Thymus (tissue), 11 donors: ENCODE measurements at regions not wholly inside any gene's neighbourhood (a gene's known extent, or its start where the extent isn't known, plus 50 kb on each side); places are given as distances from the start of the nearest gene placed in this dataset.

Experiments
- DNase-seq, 9 donors: peaks; one replicate each; pipeline ENCODE4 v3.0.0-alpha.2; 2013; ENCODE audit warnings: low spot score in 9 of 9, low read depth in 6 of 9, missing footprints in 1 of 9
- H3K27ac ChIP-seq, 2 donors: one replicate each; pipeline ENCODE4 v1.5.1; 2013; ENCODE audit warnings: control low read depth in 1 of 2, low read depth in 1 of 2, low read length in 1 of 2, mild to moderate bottlenecking in 1 of 2, moderate library complexity in 1 of 2
- H3K27me3 ChIP-seq, 2 donors: one replicate each; pipeline ENCODE4 v1.5.1; 2013; ENCODE audit warnings: low read length in 1 of 2; ENCODE audit not compliant: control insufficient read depth in 2 of 2, insufficient read depth in 1 of 2
- H3K36me3 ChIP-seq, 2 donors: one replicate each; pipeline ENCODE4 v1.5.1; 2013; ENCODE audit warnings: low read length in 1 of 2, mild to moderate bottlenecking in 1 of 2, moderate library complexity in 1 of 2; ENCODE audit not compliant: control insufficient read depth in 2 of 2, insufficient read depth in 2 of 2
- H3K4me1 ChIP-seq, 2 donors: one replicate each; pipeline ENCODE4 v1.5.1; 2013; ENCODE audit warnings: low read length in 2 of 2; ENCODE audit not compliant: control insufficient read depth in 2 of 2, insufficient read depth in 2 of 2
- H3K4me3 ChIP-seq, 2 donors: one replicate each; pipeline ENCODE4 v1.5.1; 2013; ENCODE audit warnings: low read length in 2 of 2, control low read depth in 1 of 2, mild to moderate bottlenecking in 1 of 2
- H3K9me3 ChIP-seq, 2 donors: one replicate each; pipeline ENCODE4 v1.5.1; 2013; ENCODE audit warnings: low read length in 1 of 2, mild to moderate bottlenecking in 1 of 2; ENCODE audit not compliant: control insufficient read depth in 2 of 2, insufficient read depth in 1 of 2
- WGBS: extraction: QIAGEN DNeasy Blood & Tissue Kit; methylation state at CpG from one replicate; pipeline ENCODE4 v1.1.7; 2013; 5-methylcytosine and 5-hydroxymethylcytosine counted together
- donor health status: healthy.

GRCh38 chr6:98650941-98651340 lies 183.4 kb upstream of the POU3F2 start:
- Histone ChIP-seq H3K27me3 (no peaks in the 10 kb centered on the region), H3K9me3 (no peaks in the 10 kb centered on the region), H3K4me3 (no peak overlapping the region), H3K27ac (no peak overlapping the region), H3K4me1 (no peaks in the 10 kb centered on the region), H3K36me3 (no peaks in the 10 kb centered on the region)
- WGBS, result 67% methylated on average over 3 of the region's 3 CpGs
- DNase-seq, result no peak

- no peak overlapping the region for H3K4me3 ChIP-seq
- DNase-seq, result no peak
- WGBS, result 85% methylated on average over 2 of the region's 2 CpGs
- no peaks in the 10 kb centered on the region for H3K4me1 ChIP-seq
- H3K27ac ChIP-seq, result no peak overlapping the region
- no peaks in the 10 kb centered on the region for H3K36me3 ChIP-seq
- H3K9me3 ChIP-seq, result no peaks in the 10 kb centered on the region
- no peaks in the 10 kb centered on the region for H3K27me3 ChIP-seq
Observed at GRCh38 chr6:98653179-98653578, 181.2 kb upstream of the POU3F2 start.

- DNase-seq, result peak in 7 of 9 donors; percentile 3 to 42 (median 9)
- Histone ChIP-seq H3K36me3 (no peaks in the 10 kb centered on the region), H3K9me3 (no peaks in the 10 kb centered on the region), H3K4me3 (no peak overlapping the region), H3K27me3 (no peaks in the 10 kb centered on the region), H3K27ac (no peak overlapping the region), H3K4me1 (no peaks in the 10 kb centered on the region)
- 64% methylated on average over 5 of the region's 5 CpGs for WGBS
Observed at GRCh38 chr6:98657764-98658163, 176.6 kb upstream of the POU3F2 start.

GRCh38 chr6:98669371-98669770 lies 165.0 kb upstream of the POU3F2 start:
- DNase-seq, result no peak
- Histone ChIP-seq H3K36me3 (no peaks in the 10 kb centered on the region), H3K9me3 (no peaks in the 10 kb centered on the region), H3K27ac (no peak overlapping the region), H3K27me3 (no peaks in the 10 kb centered on the region), H3K4me1 (no peaks in the 10 kb centered on the region), H3K4me3 (no peak overlapping the region)

GRCh38 chr6:98670045-98670746 lies 164.2 kb upstream of the POU3F2 start:
- H3K4me1 ChIP-seq, result no peaks in the 10 kb centered on the region
- no peak overlapping the region for H3K27ac ChIP-seq
- DNase-seq, result no peak
- H3K4me3 ChIP-seq, result no peak overlapping the region
- no peaks in the 10 kb centered on the region for H3K36me3 ChIP-seq
- WGBS, result 93% methylated on average over 3 of the region's 3 CpGs
- no peaks in the 10 kb centered on the region for H3K9me3 ChIP-seq
- H3K27me3 ChIP-seq, result no peaks in the 10 kb centered on the region

- WGBS, result 87% methylated on average over 1 of the region's 1 CpG
- no peaks in the 10 kb centered on the region for H3K36me3 ChIP-seq
- no peaks in the 10 kb centered on the region for H3K9me3 ChIP-seq
- DNase-seq, result no peak
- H3K4me3 ChIP-seq, result no peak overlapping the region
- H3K4me1 ChIP-seq, result no peaks in the 10 kb centered on the region
- H3K27ac ChIP-seq, result no peak overlapping the region
- no peaks in the 10 kb centered on the region for H3K27me3 ChIP-seq
Observed at GRCh38 chr6:98672681-98673475, 161.5 kb upstream of the POU3F2 start.

- Histone ChIP-seq H3K36me3 (no peaks in the 10 kb centered on the region), H3K27ac (no peak overlapping the region), H3K4me3 (no peak overlapping the region), H3K4me1 (no peaks in the 10 kb centered on the region), H3K9me3 (no peaks in the 10 kb centered on the region), H3K27me3 (no peaks in the 10 kb centered on the region)
- WGBS, result 78% methylated on average over 2 of the region's 2 CpGs
- DNase-seq, result no peak
Observed at GRCh38 chr6:98678481-98678880, 155.9 kb upstream of the POU3F2 start.

- Histone ChIP-seq H3K9me3 (no peaks in the 10 kb centered on the region), H3K36me3 (no peaks in the 10 kb centered on the region), H3K27ac (no peak overlapping the region), H3K27me3 (no peaks in the 10 kb centered on the region), H3K4me1 (no peaks in the 10 kb centered on the region), H3K4me3 (no peak overlapping the region)
- WGBS, result 98% methylated on average over 1 of the region's 1 CpG
- no peak for DNase-seq
Observed at GRCh38 chr6:98686008-98686601, 148.3 kb upstream of the POU3F2 start.

- Histone ChIP-seq H3K36me3 (no peaks in the 10 kb centered on the region), H3K27ac (no peak overlapping the region), H3K4me3 (no peak overlapping the region), H3K27me3 (no peaks in the 10 kb centered on the region), H3K9me3 (no peaks in the 10 kb centered on the region), H3K4me1 (no peaks in the 10 kb centered on the region)
- DNase-seq, result no peak
- WGBS, result 68% methylated on average over 4 of the region's 4 CpGs
Observed at GRCh38 chr6:98687752-98688151, 146.6 kb upstream of the POU3F2 start.
